ENCODE measurements at regions not wholly inside any gene's neighbourhood (a gene's known extent, or its start where the extent isn't known, plus 50 kb on each side); places are given as distances from the start of the nearest gene placed in this dataset.

DNA sequence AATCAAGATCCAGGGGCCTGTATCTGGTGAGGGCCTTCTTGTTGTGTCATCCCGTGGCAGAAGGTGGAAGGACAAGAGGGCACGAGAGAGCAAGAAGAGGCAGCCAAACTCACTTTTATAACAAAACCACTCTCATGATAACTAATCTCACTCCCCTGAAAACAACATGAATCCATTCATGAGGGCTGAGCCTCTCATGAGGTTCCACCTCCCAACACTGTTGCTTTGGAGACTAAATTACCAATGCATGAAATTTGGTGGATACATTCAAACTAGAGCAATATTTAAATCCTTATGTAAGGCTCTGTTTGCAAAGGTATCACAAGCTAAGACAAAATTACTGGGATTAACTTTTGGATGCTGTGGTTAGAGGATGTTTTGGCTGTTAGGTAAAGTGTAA is 470.1 kb upstream of the NOVA1 start:
- Mint-ChIP-seq H3K4me3 (no peak overlapping the region), H3K27ac (no peak overlapping the region), H3K36me3 (ENCODE audit: low read depth) (no peaks in the 10 kb centered on the region), H3K9me3 (no peaks in the 10 kb centered on the region), H3K4me1 (no peaks in the 10 kb centered on the region), H3K27me3 (ENCODE audit: low read depth, poor library complexity) (no peaks in the 10 kb centered on the region)
- TF ChIP-seq, protein P1, sequence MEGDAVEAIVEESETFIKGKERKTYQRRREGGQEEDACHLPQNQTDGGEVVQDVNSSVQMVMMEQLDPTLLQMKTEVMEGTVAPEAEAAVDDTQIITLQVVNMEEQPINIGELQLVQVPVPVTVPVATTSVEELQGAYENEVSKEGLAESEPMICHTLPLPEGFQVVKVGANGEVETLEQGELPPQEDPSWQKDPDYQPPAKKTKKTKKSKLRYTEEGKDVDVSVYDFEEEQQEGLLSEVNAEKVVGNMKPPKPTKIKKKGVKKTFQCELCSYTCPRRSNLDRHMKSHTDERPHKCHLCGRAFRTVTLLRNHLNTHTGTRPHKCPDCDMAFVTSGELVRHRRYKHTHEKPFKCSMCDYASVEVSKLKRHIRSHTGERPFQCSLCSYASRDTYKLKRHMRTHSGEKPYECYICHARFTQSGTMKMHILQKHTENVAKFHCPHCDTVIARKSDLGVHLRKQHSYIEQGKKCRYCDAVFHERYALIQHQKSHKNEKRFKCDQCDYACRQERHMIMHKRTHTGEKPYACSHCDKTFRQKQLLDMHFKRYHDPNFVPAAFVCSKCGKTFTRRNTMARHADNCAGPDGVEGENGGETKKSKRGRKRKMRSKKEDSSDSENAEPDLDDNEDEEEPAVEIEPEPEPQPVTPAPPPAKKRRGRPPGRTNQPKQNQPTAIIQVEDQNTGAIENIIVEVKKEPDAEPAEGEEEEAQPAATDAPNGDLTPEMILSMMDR (IDR thresholded peaks at IDR 0.05) = no peak
- DNase-seq = no peak

DNA sequence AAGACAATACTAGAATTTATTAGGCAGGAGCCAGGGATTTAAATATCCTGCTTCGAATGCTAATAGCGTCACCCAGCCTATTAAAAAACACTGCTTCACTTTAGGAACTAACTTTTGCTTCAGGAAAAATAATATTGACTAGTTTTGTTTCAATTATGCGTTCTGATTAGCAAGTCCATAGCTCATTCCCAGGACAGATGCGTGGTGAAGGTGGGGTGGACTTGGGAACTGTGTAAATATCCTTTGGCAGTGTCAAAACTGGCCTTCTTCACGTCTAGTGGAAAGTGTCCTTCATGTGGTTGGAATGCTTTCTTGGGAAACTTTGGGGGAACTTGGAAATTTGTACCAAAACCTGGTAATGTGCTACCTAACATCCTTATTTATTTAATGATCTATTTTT is 474.8 kb upstream of the NOVA1 start:
- Mint-ChIP-seq H3K4me1 (no peaks in the 10 kb centered on the region), H3K36me3 (ENCODE audit: low read depth) (no peaks in the 10 kb centered on the region), H3K27ac (no peak overlapping the region), H3K9me3 (no peaks in the 10 kb centered on the region), H3K27me3 (ENCODE audit: low read depth, poor library complexity) (no peaks in the 10 kb centered on the region), H3K4me3 (no peak overlapping the region)
- TF ChIP-seq, protein P1 (IDR thresholded peaks at IDR 0.05) = no peak
- DNase-seq = no peak

DNA sequence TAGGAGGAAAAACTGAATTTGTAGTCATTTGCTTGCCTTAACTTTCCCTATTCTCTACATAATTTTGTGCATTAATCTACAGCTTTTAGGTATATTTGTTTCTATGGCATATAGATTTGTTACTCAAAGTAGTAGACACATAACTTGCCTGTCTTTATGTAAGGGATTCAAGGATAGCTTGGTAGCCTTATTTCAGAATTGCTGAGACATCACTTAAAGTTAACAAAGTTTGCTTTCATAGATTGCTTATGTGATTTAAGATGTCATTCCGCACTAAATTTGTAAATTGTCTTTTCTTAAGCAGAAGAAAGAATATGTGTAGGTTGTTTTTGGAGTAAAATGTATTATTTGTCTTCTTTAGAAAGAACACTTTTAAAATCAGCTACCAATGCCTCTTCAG is 477.7 kb upstream of the NOVA1 start:
- Mint-ChIP-seq H3K27me3 (ENCODE audit: low read depth, poor library complexity) (no peaks in the 10 kb centered on the region), H3K4me1 (no peaks in the 10 kb centered on the region), H3K4me3 (no peak overlapping the region), H3K9me3 (no peaks in the 10 kb centered on the region), H3K27ac (no peak overlapping the region), H3K36me3 (ENCODE audit: low read depth) (no peaks in the 10 kb centered on the region)
- no peak for DNase-seq
- TF ChIP-seq, protein P1 (IDR thresholded peaks at IDR 0.05) = no peak

DNA sequence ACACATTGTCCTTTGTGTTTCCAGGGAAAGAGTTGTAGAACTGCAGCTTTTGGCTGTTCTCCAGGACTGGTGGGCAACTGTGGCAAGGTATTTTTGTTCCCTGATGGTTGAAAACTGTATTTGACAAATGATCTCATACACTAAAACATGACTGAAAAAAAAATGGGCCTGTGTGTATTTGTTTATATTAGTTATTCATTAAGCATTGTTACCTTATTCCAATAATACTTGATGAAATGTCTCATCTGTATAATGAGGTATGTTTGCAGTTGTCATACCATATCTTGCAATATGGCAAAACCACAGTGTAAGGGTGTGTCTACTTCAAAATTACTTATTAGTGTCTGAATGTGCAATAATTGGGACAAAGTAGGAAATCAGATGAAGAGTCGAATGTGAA is 479.4 kb upstream of the NOVA1 start:
- Mint-ChIP-seq H3K4me3 (no peak overlapping the region), H3K27ac (no peak overlapping the region), H3K9me3 (no peaks in the 10 kb centered on the region), H3K27me3 (ENCODE audit: low read depth, poor library complexity) (no peaks in the 10 kb centered on the region), H3K36me3 (ENCODE audit: low read depth) (no peaks in the 10 kb centered on the region), H3K4me1 (no peaks in the 10 kb centered on the region)
- DNase-seq = no peak
- TF ChIP-seq, protein P1 (IDR thresholded peaks at IDR 0.05) = no peak

DNA sequence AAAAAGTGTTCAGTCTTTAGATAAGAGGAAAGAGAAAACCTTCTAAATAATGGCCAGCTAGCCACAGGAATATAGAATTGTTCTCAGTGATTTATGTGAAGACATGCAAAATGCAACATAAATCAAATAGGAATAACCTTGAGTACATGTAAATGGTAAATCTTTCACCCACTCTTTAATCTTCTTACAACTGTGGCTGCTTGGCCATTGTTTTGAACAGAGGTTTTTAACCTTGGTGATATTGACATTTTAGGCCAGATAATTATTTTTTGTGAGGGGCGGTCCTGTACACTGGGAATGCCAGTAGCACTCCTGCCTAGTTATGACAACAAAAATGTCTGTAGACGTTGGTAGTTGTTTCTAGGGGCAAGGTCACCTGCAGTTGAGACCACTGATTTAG is 479.9 kb upstream of the NOVA1 start:
- H3K36me3 Mint-ChIP-seq (ENCODE audit: low read depth) = no peaks in the 10 kb centered on the region
- no peaks in the 10 kb centered on the region for H3K4me1 Mint-ChIP-seq
- TF ChIP-seq, protein P1 (IDR thresholded peaks at IDR 0.05) = no peak
- DNase-seq = no peak
- H3K27ac Mint-ChIP-seq = no peak overlapping the region
- no peak overlapping the region for H3K4me3 Mint-ChIP-seq
- no peaks in the 10 kb centered on the region for H3K9me3 Mint-ChIP-seq
- H3K27me3 Mint-ChIP-seq (ENCODE audit: low read depth, poor library complexity) = no peaks in the 10 kb centered on the region

DNA sequence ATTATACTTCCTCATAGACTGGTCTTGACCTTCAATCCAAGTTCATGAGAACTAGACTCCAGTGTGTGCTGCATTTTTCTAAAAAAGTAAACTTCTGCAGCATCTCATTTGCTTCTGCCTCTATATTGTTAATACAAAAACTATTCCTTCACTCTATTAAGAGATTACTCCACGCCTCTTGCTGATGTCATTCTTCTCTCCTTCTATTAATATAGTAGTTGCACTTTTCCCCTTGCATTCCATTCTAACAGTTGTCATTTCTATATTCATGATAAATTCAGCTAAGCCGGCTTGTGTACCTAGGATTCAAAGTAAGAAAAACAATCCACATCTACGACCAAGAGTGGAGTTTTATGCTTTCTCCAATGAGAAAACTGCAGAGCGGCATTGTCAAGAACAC is 480.4 kb upstream of the NOVA1 start:
- Mint-ChIP-seq H3K4me1 (no peaks in the 10 kb centered on the region), H3K27ac (no peak overlapping the region), H3K27me3 (ENCODE audit: low read depth, poor library complexity) (no peaks in the 10 kb centered on the region), H3K4me3 (no peak overlapping the region), H3K9me3 (no peaks in the 10 kb centered on the region), H3K36me3 (ENCODE audit: low read depth) (no peaks in the 10 kb centered on the region)
- TF ChIP-seq, protein P1 (IDR thresholded peaks at IDR 0.05) = no peak
- no peak for DNase-seq

Data from nephron progenitor cell (in vitro differentiated cells).